IMR-90 (cell line): ENCODE measurements at regions not wholly inside any gene's neighbourhood (a gene's known extent, or its start where the extent isn't known, plus 50 kb on each side); places are given as distances from the start of the nearest gene placed in this dataset.

Experiments used
- CTCF ChIP-seq: conservative IDR thresholded peaks from 2 replicates; pipeline ENCODE4 v1.5.1; 2012; ENCODE audit warnings: mild to moderate bottlenecking, low read depth, low read length, improper control_type of control experiment
- MAFK ChIP-seq: IDR thresholded peaks from 2 replicates; pipeline ENCODE4 v1.6.1; 2012; ENCODE audit warnings: low read depth, low read length, improper control_type of control experiment
- MAZ ChIP-seq: IDR thresholded peaks from 2 replicates; pipeline ENCODE4 v1.6.1; 2012; ENCODE audit warnings: low read depth, mild to moderate bottlenecking, low read length, improper control_type of control experiment, moderate library complexity, borderline replicate concordance
- MXI1 ChIP-seq: IDR thresholded peaks from 2 replicates; pipeline ENCODE4 v1.6.1; 2012; ENCODE audit warnings: low read depth, mild to moderate bottlenecking, low read length, moderate library complexity, borderline replicate concordance
- POLR2A ChIP-seq: IDR thresholded peaks from 2 replicates; pipeline ENCODE4 v1.6.1; 2012; ENCODE audit warnings: mild to moderate bottlenecking, low read depth, low read length
- RAD21 ChIP-seq: IDR thresholded peaks from 2 replicates; pipeline ENCODE4 v1.6.1; 2012; ENCODE audit warnings: low read length, improper control_type of control experiment
- RFX5 ChIP-seq: IDR thresholded peaks from 2 replicates; pipeline ENCODE4 v1.8.0; 2012; ENCODE audit warnings: low read depth, mild to moderate bottlenecking, low read length, moderate library complexity
- SMC3 ChIP-seq: fragments of 150-350 bp; IDR thresholded peaks from 2 replicates; pipeline ENCODE4 v1.6.1; 2016; ENCODE audit warnings: low read depth, mild to moderate bottlenecking, antibody characterized with exemption, low read length, moderate library complexity
- USF2 ChIP-seq: fragments of 150-350 bp; IDR thresholded peaks from 2 replicates; pipeline ENCODE4 v1.6.1; 2017; ENCODE audit warnings: mild to moderate bottlenecking, antibody characterized with exemption, low read length, low read depth

DNA sequence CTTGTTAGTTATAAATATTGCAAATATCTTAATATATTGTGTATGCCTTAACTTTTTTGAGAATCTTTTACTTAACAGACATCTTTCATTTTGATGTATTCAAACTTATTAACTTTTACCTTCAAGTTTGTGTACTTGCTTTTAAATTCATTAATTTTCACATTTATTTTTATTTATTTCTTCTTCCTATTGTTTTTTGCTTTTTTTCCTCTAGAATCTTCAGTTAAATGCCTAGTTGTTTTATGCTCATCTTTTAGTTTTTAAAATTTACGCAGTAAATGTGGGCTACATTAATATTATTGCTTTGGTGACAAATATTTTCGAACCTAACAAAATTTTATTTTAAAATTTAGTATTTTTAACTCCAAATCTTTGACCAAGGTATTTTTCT, 89.0 kb downstream of the TNFAIP3 start:
- TF ChIP-seq CTCF (no peak), POLR2A (no peak), RFX5 (no peak), MXI1 (no peak), USF2 (no peak), MAFK (no peak), RAD21 (no peak), MAZ (no peak), SMC3 (no peak)
